Fibroblast of lung (primary cell): ENCODE measurements at regions not wholly inside any gene's neighbourhood (a gene's known extent, or its start where the extent isn't known, plus 50 kb on each side); places are given as distances from the start of the nearest gene placed in this dataset.

Experiments used
- EZH2 ChIP-seq: IDR thresholded peaks from 2 replicates; pipeline ENCODE4 v1.5.1; 2012; ENCODE audit warnings: low read length, control low read depth, mild to moderate bottlenecking; ENCODE audit errors: missing control alignments
- TF ChIP-seq, protein P1 (sequence below), 2 donors: IDR thresholded peaks in 1 of 2; conservative IDR thresholded peaks in 1 of 2; 1 replicate in 1 of 2; 2 replicates in 1 of 2; pipeline ENCODE4 v1.5.1; 2011 to 2012; ENCODE audit warnings: low read length in 2 of 2, control low read depth in 1 of 2, inconsistent platforms in 1 of 2, low read depth in 1 of 2, mild to moderate bottlenecking in 1 of 2

- TF ChIP-seq, protein P1, sequence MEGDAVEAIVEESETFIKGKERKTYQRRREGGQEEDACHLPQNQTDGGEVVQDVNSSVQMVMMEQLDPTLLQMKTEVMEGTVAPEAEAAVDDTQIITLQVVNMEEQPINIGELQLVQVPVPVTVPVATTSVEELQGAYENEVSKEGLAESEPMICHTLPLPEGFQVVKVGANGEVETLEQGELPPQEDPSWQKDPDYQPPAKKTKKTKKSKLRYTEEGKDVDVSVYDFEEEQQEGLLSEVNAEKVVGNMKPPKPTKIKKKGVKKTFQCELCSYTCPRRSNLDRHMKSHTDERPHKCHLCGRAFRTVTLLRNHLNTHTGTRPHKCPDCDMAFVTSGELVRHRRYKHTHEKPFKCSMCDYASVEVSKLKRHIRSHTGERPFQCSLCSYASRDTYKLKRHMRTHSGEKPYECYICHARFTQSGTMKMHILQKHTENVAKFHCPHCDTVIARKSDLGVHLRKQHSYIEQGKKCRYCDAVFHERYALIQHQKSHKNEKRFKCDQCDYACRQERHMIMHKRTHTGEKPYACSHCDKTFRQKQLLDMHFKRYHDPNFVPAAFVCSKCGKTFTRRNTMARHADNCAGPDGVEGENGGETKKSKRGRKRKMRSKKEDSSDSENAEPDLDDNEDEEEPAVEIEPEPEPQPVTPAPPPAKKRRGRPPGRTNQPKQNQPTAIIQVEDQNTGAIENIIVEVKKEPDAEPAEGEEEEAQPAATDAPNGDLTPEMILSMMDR (conservative IDR thresholded peaks at IDR 0.05 in 1 of 2, IDR thresholded peaks at IDR 0.05 in 1 of 2; ENCODE audit: low read depth in 1 of 2, low read length in 2 of 2), result no peak
- no peak for TF ChIP-seq EZH2
Observed at GRCh38 chr7:52705768-52706167, 329.7 kb upstream of the POM121L12 start.
